Activated naive CD4-positive, alpha-beta T cell treated with anti-CD3 and anti-CD28 coated beads, Interleukin-2, amount 50 U/mL, for 72 hours (primary cell): ENCODE measurements at regions not wholly inside any gene's neighbourhood (a gene's known extent, or its start where the extent isn't known, plus 50 kb on each side); places are given as distances from the start of the nearest gene placed in this dataset.

Experiments used
- ATAC-seq, 2 donors: fragments of 150-1000 bp; cut with Tn5 transposase; 2 replicates each; pipeline ENCODE4 v1.10.0; 2021; ENCODE audit warnings: mild to moderate bottlenecking in 2 of 2, moderate library complexity in 2 of 2
- DNase-seq, 2 donors: peaks; one replicate each; pipeline ENCODE4 v3.0.0; 2021 to 2022; ENCODE audit warnings: low spot score in 2 of 2
- H3K27ac Mint-ChIP-seq, 2 donors: one replicate each; pipeline ENCODE4 v1.8.0; 2022; ENCODE audit warnings: mild to moderate bottlenecking in 2 of 2, mixed read lengths in 2 of 2
- H3K36me3 Mint-ChIP-seq, 2 donors: one replicate each; pipeline ENCODE4 v1.8.0; 2022; ENCODE audit warnings: mixed read lengths in 2 of 2
- H3K9me3 Mint-ChIP-seq, 2 donors: one replicate each; pipeline ENCODE4 v1.8.0; 2022; ENCODE audit warnings: mixed read lengths in 2 of 2

DNA sequence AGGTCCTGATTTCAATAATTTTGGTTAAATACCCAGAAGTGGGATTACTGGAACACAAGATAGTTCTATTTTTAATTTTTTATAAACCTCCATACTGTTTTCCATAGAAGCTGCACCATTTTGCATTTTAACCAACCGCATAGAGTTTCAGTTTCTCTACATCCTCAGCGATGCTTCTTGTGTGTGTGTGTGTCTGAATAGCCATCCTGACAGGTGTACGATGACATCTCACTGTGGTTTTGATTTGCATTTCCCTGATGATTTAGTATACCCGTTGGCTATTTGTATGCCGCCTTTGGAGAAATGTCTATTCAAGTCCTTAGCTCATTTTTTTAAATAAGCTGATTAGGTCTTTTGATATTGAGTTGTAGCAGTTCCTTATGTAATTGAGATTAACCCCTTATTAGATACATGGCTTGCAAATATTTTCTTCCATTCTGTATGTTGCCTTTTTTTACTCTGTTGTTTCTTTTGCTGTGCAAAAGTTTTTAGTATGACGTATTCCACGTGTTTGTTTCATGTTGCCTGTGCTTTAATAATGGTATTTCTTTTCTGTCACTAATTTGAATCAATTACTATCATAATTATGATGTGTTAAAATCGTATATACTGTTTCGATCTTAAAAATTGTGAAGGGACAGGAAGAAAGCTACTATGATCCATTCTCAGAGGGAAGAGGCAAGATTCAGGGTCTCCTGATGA lies 227.2 kb upstream of the MON1B start:
- H3K36me3 Mint-ChIP-seq, result no peaks in the 10 kb centered on the region
- no peak for ATAC-seq
- DNase-seq, result no peak
- no peaks in the 10 kb centered on the region for H3K9me3 Mint-ChIP-seq
- H3K27ac Mint-ChIP-seq, result no peak overlapping the region

DNA sequence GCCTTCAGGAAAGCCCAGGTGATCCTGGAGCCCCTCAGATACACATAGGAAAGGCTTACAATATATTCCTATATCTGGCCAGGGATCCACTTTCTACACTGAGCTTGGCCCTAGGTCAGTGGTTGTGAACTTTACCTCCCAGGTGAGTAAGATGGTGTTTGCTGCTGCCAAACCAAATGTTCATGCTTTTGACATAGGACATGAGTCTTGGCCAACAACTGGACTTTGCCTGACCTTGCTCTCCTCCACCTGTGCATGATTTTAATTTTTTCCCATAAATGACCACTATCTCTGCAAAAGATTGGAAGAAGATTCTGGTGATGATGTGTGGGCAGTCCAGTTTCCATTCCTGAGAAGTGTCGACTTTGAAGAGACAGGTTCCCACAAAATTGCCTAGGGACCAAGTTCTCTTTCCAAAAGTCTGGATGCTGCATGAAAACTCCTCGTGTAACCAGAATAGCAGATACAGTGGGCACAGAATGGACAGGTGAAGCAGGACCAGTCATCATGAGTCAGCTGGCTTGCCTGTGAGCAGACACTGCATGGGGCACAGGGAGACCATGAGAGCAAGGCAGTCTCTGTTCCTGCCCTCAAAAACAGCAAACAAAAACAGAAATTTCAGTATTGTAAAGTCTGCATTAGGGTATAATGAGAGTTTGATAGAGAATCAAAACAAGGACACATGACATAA lies 226.4 kb upstream of the MON1B start:
- H3K9me3 Mint-ChIP-seq, result no peaks in the 10 kb centered on the region
- no peak for ATAC-seq
- no peak for DNase-seq
- no peak overlapping the region for H3K27ac Mint-ChIP-seq
- H3K36me3 Mint-ChIP-seq, result no peaks in the 10 kb centered on the region

- no peak overlapping the region for H3K27ac Mint-ChIP-seq
- no peaks in the 10 kb centered on the region for H3K9me3 Mint-ChIP-seq
- no peaks in the 10 kb centered on the region for H3K36me3 Mint-ChIP-seq
- ATAC-seq (no peak), DNase-seq (no peak)
Observed at GRCh38 chr16:76970087-76970744, 220.8 kb upstream of the MON1B start.

- H3K36me3 Mint-ChIP-seq, result no peaks in the 10 kb centered on the region
- H3K9me3 Mint-ChIP-seq, result no peaks in the 10 kb centered on the region
- ATAC-seq, result no peak
- no peak for DNase-seq
- no peak overlapping the region for H3K27ac Mint-ChIP-seq
Observed at GRCh38 chr16:76970745-76971099, 220.3 kb upstream of the MON1B start.

DNA sequence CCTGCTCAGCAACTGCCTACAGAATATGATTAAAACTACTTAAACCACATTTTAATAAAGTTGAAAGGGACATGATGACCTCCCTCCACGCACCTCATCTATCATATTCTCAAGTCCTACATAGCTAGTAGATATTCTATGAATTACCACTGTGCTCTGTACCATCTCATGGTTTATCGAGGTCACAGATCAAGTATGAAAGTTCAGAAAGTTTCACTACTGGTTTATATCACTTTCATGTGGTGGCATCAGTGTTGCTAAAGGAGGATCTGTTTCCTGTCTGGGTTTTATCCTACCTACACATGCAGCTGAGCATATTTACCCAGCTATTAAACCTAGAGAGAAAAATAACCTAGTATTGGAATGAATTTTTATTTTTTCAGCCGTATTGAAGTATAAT lies 214.9 kb upstream of the MON1B start:
- ATAC-seq, result peak; percentile 18 to 91

GRCh38 chr16:76976756-76977155 lies 214.2 kb upstream of the MON1B start:
- Mint-ChIP-seq H3K36me3 (peaks cover 0 to 4% of the 10 kb centered on the region in 2 donors), H3K27ac (no peak overlapping the region), H3K9me3 (peaks cover 0 to 3% of the 10 kb centered on the region in 2 donors)
- DNase-seq (no peak), ATAC-seq (no peak)

More for the DNA sequence above, 214.9 kb upstream of the MON1B start:
- DNase-seq, result no peak
- Mint-ChIP-seq H3K27ac (no peak overlapping the region), H3K9me3 (peaks cover 0 to 3% of the 10 kb centered on the region in 2 donors), H3K36me3 (peaks cover 0 to 4% of the 10 kb centered on the region in 2 donors)

GRCh38 chr16:76984196-76984595 lies 206.8 kb upstream of the MON1B start:
- Mint-ChIP-seq H3K36me3 (no peaks in the 10 kb centered on the region), H3K9me3 (peaks cover 0 to 4% of the 10 kb centered on the region in 2 donors), H3K27ac (no peak overlapping the region)
- DNase-seq (no peak), ATAC-seq (no peak)

- no peak for ATAC-seq
Observed at GRCh38 chr16:76985392-76986045, 205.5 kb upstream of the MON1B start.

DNA sequence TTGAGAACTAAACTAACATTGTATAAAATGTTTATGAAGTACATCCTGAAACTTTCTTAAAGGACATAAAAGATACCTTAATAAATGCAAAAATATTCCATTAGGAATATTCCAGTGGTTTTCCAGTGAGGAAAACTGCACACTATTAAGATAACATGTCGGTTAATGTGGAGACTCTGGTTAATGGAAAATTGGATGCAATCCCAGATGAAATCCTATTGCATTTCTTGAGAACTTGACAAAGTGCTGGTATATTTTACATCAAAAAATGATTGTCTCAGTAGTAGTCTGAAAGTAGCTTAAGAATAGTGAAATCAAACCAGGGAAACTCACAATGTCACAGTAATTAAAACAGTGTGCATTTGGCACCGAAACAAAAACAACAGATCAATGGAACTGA lies 202.5 kb upstream of the MON1B start:
- no peak overlapping the region for H3K27ac Mint-ChIP-seq
- peaks cover 0 to 5% of the 10 kb centered on the region in 2 donors for H3K9me3 Mint-ChIP-seq
- no peak for ATAC-seq
- no peaks in the 10 kb centered on the region for H3K36me3 Mint-ChIP-seq
- DNase-seq, result no peak

More at GRCh38 chr16:76985392-76986045, 205.5 kb upstream of the MON1B start:
- H3K27ac Mint-ChIP-seq, result no peak overlapping the region
- no peak for DNase-seq
- H3K36me3 Mint-ChIP-seq, result no peaks in the 10 kb centered on the region
- H3K9me3 Mint-ChIP-seq, result peaks cover 0 to 4% of the 10 kb centered on the region in 2 donors

DNA sequence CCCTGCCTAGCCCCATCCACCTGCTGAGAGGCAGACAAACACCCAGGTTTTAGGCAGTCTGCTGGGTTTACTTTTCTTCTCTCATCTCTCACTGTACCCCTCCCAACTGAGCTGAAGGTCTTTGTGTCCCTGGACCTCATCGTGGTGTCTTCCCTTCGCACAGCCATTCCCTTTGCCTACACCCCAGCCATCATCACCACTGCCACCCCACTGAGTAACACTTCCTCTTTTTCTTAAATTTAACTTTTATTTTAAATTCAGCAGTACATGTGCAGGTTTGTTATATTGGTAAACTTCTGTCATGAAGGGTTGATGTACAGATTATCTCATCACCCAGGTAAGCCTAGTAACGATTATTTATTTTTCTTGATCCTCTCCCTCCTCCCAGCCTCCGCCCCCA lies 188.3 kb upstream of the MON1B start:
- Mint-ChIP-seq H3K36me3 (no peaks in the 10 kb centered on the region), H3K9me3 (peaks cover 0 to 4% of the 10 kb centered on the region in 2 donors), H3K27ac (no peak overlapping the region)
- no peak for DNase-seq
- no peak for ATAC-seq

GRCh38 chr16:77009453-77009852 lies 181.5 kb upstream of the MON1B start:
- H3K36me3 Mint-ChIP-seq, result no peaks in the 10 kb centered on the region
- peaks cover 0 to 4% of the 10 kb centered on the region in 2 donors for H3K9me3 Mint-ChIP-seq
- DNase-seq (no peak), ATAC-seq (no peak)
- no peak overlapping the region for H3K27ac Mint-ChIP-seq

DNA sequence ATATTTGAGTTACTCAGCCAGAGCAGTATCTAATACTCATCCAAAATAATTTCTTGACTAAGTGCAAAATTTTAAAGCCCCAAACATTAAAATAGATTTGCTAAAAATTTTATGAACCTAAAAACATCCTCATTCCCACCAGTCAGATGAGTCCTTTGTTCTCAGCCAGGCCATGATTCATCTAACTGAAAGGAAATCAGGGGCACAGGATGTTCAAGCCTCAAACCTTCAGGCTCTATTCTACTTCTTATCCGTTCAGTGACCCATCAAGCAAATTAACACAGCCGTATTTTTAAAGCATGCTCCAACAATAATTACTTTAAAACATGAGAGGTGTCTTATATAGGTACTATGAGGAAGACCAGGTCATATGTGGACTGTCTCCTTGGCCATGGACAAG lies 176.5 kb upstream of the MON1B start:
- peaks cover 0 to 4% of the 10 kb centered on the region in 2 donors for H3K9me3 Mint-ChIP-seq
- ATAC-seq, result no peak
- DNase-seq, result no peak
- H3K36me3 Mint-ChIP-seq, result no peaks in the 10 kb centered on the region
- no peak overlapping the region for H3K27ac Mint-ChIP-seq

DNA sequence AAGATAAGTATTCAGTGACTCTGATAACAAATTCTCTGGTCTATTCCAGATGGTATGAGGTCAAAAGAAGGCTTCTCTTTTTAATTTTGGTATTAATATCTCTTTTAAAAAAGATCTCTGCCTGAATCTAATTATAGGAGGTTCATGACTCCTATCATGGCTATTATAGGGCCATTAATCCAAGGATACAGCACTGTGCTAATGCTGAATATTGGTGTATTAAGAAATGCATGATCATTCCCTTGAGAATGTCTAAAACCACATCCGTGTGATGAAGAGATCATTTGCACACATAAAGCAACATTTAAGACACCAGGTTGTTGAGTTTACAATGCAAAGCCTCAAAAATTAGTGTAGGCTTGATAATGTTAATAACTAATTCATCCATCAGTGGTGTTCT lies 160.4 kb upstream of the MON1B start:
- DNase-seq (no peak), ATAC-seq (no peak)
- no peaks in the 10 kb centered on the region for H3K36me3 Mint-ChIP-seq
- H3K9me3 Mint-ChIP-seq, result peaks cover 0 to 4% of the 10 kb centered on the region in 2 donors
- H3K27ac Mint-ChIP-seq, result no peak overlapping the region

DNA sequence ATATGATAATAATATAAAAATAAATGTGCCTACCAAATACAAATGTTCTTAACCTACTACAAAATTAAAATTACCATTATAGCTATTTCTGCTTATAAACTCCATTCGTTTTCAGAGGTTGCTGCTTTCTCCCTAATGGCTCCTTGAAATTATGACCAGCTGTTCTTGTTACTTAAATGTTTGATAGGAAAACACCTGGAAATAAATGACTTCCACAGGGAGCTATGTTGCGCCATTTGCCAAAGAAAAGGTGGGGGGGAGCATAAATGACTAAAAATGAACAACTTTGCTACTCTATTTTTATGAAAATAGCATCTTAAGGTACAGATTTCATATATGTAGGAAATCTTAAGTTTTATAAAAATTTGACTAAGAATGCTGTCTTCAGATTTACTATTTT lies 157.5 kb upstream of the MON1B start:
- Mint-ChIP-seq H3K27ac (no peak overlapping the region), H3K9me3 (peaks cover 4 to 19% of the 10 kb centered on the region in 2 donors), H3K36me3 (no peaks in the 10 kb centered on the region)
- ATAC-seq (no peak), DNase-seq (no peak)

- ATAC-seq, result no peak
- Mint-ChIP-seq H3K9me3 (peaks cover 0 to 19% of the 10 kb centered on the region in 2 donors), H3K27ac (no peak overlapping the region), H3K36me3 (no peaks in the 10 kb centered on the region)
- no peak for DNase-seq
Observed at GRCh38 chr16:77035361-77035760, 155.6 kb upstream of the MON1B start.

GRCh38 chr16:77037696-77038347 lies 153.2 kb upstream of the MON1B start:
- Mint-ChIP-seq H3K27ac (no peak overlapping the region), H3K9me3 (peaks cover 0 to 19% of the 10 kb centered on the region in 2 donors), H3K36me3 (no peaks in the 10 kb centered on the region)
- DNase-seq (no peak), ATAC-seq (no peak)

- no peak for ATAC-seq
- Mint-ChIP-seq H3K9me3 (peaks cover 0 to 13% of the 10 kb centered on the region in 2 donors), H3K27ac (no peak overlapping the region), H3K36me3 (no peaks in the 10 kb centered on the region)
- no peak for DNase-seq
Observed at GRCh38 chr16:77041468-77041867, 149.5 kb upstream of the MON1B start.
